CD4-positive, alpha-beta T cell treated with Interleukin-15 for 1 hour (primary cell): ENCODE measurements at regions not wholly inside any gene's neighbourhood (a gene's known extent, or its start where the extent isn't known, plus 50 kb on each side); places are given as distances from the start of the nearest gene placed in this dataset.

ENCODE experiments used
- DNase-seq: peaks from one replicate; pipeline ENCODE4 v3.0.0-alpha.2; 2020

DNA sequence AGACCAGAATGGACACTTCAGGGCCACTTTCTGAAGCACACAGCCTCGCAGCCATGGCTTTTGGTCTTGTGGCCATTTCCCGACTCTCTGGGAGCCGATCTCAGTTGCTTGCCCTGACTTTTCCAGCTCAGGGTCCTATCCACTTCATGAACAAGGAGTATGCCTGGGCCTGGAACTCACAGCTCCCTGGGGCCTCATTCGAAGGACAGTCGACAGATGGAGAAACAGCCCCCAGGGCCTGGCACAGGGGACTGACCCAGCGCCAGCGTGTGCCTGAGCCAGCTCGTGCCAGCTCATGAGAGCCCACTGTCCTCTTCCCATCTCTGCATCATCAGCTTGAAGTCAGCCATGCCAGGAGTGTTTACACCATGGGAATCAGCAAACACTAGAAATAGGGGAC lies 134.6 kb upstream of the GPC1 start:
- DNase-seq = no peak

DNA sequence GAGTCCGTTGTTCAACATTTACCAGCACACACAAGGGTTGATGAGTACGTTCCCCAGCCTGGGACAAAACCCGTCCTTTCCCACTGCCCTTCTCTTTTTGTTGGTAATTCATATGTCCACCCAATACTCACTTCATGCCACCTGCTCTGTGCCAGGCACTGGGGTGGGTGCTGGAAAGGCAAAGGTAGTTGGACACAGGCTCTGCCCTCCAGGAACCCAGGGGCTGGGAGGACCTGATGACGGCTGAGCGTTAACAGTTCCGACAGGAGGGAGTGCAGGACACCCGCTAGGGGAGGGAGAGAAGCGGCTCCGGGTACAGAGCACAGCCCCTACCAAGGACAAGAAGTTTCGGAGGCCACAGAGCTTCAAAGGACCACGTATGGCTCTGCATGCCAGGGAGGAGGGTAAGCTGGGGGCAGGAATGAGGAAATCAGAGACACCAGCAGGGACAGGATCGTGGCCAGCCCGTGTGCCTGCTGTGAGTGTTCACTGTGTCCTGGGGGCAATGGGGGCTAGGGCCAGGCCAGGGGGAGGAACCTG lies 134.1 kb upstream of the GPC1 start:
- DNase-seq = no peak

DNA sequence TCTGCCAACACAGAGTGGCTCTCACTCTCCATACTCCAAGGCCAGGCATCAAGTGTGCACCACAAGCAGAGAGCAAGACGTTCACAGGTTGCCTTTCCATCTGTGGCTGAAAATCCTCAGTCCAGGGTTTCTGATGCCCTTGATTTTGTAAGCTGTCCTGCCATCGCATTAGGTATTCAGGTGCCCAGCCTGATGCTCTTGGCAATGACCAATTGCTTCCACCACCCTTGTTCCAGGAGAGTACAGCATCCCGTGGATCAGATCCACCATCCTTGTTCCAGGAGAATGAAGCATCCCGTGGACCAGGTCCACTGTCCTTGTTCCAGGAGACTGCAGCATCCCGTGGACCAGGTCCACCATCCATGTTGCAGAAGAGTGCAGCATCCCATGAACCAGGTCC lies 133.4 kb upstream of the GPC1 start:
- no peak for DNase-seq

DNA sequence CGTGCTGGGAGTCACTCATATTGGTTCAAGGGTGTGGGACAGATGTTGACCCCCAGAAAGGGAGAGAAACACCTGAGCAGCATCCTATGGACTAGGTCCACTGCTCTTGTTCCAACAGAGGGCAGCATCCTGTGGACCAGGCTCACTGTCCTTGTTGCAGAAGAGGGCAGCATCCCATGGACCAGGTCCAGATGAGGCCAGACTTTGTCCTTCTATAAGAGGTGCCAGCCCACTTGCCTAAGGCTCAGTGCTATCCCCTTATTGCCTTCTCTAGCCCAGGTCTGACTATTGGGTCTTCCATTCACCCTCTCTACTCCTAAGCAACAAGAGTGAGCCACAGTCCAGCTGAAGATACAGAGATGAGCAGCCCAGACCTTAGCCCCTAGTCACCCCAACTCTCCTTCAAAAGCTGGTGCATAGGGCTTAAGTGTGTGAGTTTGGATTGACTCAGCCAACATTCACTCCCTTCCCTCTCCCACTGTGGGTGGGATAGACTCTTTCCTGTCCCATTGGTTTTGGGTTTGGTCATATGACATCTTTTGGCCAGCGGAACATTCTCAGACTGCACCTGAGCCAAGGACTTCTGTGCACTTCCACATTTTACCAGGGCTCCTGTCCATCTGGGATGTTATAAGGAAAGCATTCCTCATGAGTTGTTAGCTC lies 132.4 kb upstream of the GPC1 start:
- DNase-seq = no peak

DNA sequence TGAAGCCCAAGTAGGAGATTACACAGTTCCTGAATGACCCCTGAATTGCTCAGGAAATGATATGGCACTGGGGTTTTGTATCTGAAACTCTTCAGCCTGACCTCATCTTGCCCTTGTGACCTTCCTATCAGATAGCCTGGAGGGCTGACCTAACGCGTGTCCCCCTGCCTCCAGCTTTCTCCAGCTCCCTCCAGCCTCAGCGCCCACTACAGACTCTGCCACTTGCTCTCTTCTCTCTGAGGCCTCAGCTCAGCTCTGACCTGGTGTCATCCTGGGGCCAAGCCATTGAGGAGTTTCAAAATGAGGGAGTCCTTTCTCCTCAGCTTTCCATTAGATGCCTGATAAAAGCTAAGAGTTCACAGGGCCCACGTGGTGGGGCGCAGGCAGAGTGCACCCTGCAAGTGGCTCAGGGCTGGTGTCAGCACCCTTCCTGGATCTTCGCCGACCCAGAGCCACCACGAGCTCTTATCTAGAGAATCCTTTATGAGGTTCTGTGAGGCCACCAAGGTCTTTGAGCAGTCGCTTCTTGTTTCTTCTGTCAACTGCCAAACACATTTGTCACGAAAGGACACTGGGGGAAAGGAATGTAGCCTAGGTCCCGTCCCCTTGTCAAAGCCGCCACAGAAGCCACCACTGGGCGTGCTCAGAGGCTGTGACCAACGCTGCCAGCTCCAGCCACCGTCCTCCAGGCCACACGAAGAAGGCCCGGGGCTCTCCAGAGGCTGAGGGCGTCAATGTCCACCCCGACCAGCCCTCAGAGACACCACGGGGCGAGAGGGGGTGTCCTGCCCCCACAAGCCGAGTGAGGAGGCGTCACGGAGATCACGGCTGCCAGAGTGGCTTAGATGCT lies 131.3 kb upstream of the GPC1 start:
- no peak for DNase-seq

DNA sequence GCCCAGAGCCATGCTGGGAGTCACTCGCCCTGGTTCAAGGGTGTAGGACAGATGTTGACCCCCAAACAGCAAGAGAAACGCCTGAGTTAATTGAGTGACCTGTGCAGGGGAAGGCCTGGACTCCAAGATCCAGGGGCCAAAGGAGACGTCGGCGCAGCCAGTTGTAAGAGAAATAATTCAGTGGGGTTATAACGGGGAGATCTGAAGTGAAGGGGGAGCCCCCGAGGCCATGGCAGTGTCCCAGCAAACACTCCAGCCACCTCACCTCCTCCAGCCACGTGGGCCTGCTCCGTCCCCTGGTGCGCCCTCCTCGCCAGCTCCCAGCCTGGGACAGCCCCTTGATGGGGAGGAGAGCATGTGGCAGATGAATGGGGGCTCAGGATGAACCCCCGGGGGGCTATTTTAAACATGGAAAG lies 130.7 kb upstream of the GPC1 start:
- no peak for DNase-seq

DNA sequence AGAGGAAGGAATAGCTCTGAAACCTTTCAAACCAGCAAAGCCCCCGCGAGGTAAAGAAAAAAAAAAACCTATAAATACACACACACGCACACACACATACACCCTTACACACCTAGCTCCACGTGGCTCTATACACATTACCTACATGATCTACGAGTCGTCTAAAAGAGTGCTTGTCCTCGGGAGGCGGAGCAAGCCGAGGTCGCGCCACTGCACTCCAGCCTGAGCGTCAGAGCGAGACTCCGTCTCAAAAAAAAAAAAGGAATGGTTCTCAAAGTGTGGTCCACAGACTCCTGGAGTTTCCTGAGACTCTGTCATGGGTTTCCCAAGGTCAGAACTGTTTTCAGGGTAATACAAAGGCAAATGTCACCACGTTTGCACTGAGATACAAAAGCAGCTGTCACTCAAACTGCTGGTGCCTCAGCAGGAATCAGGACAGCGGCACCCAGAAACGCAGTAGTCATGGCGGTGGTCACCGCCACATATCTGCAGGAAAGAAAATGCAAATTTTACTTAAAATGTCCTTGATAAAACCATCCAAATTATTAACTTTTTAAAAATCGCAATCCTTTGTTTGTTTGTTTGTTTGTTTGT lies 130.0 kb upstream of the GPC1 start:
- no peak for DNase-seq

DNA sequence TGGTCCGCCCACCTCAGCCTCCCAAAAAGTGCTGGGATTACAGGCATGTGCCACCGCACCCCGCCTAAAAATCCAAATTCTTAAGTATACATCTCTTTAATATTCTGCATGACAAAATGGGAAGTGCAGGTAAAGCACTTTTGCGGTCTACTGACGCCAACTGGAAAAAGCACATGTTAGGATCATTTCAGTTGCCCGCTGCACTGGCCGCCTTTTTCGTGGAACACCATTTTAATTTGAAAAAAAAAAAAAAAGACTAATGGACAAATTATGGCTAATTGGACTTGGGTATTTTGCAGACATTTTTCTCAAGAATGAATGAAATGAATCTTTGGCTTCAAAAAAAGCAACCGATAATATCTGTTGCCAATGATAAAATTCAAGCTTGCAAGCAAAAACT lies 129.3 kb upstream of the GPC1 start:
- DNase-seq = no peak

DNA sequence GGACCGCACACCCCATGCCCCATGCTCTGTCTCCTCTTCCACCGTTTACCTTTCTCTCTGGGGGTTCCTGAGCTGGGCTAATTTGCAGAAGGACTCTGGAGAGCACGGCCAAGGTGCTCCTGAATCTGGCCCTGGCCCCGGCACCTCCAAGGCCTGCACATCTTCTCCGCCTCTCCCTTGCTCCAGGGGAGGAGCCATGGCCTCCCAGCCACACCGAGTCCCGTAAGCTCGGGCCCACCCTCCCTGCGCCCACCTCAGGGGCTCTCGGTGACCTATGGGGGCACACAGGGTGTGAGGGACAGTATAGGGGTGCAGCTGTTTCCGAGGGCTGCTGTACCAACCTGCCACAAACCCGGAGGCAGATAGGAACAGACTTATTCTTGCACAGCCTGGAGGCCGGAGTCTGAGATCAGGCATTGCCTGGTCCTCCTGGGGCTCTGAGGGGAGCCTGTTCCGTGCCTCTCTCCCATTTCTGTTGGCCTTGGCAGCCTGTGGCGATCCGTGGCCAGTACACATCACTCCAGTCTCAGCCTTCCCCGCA lies 127.3 kb upstream of the GPC1 start:
- DNase-seq = no peak

DNA sequence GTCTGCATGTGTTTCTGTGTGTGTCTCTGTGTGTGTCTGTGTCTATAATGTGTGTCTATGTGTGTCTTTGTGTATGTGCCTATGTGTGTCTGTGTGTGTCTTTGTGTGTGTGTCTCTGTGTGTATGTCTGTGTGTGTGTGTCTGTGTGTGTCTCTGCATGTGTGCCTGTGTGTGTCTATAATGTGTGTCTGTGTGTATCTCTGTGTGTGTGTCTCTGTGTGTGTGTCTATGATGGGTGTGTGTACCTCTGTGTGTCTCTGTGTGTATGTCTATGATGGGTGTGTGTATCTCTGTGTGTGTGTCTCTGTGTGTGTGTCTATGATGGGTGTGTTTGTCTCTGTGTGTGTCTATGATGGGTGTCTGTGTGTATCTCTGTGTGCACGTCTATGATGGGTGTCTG lies 126.2 kb upstream of the GPC1 start:
- DNase-seq = no peak

DNA sequence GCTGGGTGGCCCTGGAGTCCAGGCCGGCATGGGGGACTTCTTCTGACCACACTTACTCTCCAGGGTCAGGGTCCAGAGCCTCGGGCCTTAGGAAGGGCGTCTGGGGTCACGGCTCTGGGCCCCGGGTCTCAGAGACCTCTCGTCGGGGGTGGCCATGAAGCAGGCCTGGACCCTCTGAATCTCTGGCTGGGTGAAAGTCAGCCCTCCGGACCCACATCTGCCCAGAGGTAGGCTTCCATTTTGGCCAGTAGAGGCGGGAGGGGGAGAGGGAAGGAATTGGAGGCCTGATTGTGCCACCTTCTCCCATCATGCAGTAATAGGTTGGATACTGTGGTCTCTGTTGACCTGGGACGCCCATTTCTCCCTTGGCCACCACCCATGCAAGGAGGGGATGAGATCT lies 125.3 kb upstream of the GPC1 start:
- no peak for DNase-seq

DNA sequence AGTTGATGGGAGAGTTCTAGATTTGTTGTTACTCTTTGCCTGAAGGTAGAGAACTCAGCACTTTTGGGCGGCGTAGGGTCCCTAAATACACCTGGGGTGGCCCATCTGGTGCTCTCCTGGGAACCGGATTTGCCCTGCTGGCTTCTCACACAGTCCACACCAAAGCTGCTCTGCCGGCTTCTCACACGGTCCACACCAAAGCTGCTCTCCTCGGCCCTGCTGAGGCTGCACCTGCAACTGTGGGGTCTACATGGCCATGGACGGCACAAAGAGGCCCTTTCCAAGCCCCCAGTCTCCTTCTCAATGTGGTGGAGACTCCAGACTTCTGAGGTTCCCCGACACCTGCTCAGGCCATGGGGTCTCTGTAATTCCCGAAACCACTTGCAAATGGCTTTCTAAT lies 124.8 kb upstream of the GPC1 start:
- no peak for DNase-seq

DNA sequence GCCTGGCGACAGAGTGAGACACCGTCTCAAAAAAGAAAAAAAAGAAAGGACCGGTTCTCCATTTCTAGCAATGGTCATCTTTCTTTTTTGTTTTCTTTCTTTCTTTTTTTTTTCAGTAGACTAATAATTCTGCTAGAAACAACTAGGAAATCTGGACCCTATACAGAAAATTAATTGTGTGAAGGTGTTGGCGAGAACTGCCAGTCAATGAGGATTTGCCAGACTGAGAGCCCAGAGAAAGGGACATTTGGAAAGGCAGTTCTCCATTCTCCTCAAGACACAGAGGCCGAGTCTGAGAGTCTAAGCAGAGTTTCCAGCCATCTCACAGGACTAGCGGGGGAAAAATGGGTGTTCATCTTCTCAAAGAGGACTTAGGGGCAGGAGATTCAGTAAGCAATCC lies 123.6 kb upstream of the GPC1 start:
- no peak for DNase-seq

DNA sequence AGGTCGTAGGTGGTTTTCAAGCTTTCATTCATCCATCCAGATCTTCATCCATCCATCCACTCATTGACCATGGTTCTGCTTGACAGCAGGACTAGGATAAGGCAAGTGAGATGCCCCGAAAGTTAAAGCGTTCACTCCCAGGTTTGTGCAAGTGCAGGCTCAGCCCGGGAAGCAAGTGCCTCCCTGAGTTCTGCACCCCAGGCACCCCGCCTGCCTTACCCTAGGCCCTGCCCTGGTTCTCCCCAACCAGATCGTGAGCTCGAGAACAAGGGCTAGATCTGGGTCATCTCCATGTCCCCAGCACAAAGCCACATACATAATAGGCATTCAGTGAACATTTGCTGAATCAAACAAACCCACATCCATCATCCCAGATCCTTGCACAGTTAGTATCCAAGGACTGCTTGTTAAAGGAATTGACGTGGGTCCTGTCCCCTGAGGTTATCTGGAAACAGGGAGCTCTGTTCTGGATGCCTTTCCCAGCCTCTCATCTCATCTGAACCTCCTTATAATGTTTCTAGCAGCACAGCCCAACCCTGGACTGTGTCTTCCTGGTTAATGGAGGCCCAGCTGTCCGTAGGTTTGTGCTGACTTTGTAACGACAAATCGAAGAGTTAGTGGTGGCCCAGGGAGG lies 116.1 kb upstream of the GPC1 start:
- no peak for DNase-seq

DNA sequence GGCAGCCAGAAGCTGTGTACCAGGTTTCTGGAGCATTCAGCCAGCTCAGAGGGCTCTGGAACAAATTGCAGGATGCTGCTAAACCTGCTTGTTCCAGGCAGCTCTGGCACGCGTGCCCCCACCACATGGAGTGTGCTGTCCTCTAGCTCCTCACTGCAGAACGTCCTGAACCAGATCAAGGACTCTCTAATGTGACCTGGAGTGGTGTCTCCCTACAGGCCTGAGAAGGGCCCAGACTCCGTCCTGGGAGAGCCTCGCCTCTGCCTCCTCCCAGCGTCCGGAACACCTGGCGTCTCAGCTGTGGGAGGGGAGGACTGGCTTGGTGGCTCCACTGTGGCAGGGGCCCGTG lies 115.6 kb upstream of the GPC1 start:
- DNase-seq = no peak

DNA sequence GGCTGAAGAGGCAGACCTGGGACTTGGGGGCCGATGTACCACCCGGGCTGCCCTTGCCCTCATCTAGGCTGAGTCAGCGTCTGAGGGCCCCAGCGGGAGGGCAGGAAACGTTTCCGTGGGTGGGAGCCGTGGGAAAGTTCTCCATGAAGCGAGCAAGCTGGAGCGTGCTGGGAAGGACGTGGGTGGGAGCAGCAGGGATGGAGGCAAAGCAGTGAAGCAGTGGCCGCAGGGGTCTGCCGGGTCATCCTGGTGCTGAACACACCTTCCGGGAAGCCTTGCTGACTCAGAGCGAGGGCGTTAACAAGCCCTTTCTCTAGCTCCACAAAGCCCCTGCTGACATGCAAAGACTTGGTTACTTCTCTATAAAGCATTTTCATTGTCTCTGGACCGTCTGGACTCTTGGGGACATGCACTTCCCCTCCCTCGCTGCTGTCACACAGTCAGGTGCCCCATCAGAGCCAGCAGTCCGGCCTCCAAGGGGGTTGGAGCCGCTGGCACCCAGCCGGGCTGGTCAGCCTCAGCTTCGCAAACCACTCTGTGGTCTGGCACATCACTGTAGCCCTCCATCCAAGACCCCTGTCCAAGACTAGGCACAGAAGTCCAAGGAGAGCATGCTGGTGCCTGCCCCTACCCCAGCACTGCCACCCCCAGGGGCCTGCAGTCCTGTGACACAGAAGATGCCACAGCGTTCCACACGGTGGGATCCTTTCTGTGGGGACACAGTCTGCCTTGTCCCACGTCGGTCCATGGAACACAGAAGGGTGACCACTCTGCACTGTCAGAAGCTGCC lies 115.1 kb upstream of the GPC1 start:
- no peak for DNase-seq

DNA sequence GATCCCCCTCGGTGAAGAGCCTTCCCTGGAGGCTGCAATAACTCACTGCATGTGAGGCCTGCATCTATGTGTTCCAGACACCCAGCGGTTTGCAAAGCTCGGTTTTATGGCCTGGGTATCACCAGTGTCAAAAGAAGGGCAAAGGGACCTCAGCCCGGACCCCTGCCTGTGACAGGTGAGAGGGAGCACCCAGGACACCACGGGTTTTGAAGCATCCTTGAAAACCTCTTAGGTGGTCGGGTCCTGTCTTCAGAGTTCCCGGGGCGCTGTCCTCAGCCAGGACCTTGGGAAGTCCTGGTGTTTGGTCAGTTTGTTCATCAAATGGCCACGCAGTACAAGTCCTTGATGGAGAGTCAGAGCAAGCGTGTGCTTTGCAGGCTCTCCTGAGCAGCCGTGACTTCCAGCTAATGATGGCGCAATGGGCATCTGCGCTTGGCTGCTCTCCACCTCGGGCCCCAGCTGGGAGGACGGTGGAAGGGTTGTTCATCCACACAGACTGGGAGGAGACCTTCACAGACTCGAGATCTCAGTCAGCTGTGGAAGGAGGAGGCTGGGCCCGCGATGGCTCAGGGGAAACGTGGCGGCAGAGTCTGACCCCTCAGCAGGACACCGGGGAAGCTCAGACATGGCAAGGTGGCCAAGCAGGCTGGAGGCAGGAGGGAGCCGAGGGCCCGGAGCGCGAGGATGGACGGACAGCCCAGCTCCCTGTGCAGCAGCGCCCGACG lies 113.1 kb upstream of the GPC1 start:
- no peak for DNase-seq

DNA sequence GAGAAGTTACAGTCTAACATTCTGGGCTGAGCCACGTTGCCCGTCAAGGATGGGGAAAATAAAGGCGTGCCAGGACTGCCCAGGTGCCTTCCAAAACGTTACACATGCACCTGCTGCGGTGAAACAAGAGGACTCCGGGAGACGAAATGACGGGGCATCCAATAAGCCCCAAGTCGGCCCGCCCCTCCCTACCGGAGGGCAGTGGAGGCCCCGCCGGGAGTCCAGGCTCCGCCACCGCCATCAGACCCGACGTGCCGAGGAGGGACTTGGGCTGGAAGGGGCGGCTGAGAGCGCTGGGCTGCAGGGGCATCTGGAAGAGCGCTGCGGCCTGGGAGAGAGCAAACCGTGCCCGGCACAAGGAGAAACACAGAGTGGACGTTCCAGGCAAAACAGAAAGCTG lies 112.5 kb upstream of the GPC1 start:
- DNase-seq = no peak

DNA sequence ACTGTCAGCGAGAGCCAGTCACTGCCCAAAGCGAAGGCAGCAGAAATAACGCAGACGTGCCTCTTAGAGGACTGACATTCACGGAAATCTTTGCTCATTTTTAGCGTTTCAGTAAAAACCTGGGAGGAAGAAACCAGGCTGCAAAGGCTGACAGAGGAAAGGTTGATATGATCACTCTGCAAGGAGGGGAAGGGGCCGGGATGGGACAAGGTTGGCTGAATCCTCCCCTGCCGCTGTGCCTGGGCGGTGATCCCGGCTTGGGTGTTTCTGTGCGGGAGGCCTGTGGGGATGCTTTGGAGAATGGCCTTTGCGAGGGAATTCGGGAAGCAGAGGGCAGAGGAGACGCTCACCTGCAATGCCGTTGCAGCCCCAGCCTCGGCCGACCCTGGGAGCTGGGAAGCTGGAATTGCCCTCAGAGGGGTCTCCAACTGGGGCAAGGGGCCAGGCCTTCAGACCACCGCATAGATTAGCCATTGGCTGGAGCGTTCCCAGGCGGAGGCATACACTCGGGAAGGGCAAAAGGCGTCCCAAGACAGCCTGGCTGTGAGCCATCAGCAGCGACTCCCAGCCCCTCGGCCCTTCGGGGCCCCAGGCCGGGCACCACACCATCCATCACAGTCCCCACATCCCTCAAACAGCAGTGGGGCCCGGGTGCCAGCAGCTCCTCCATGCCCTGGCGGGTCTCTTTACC lies 111.7 kb upstream of the GPC1 start:
- DNase-seq = no peak

DNA sequence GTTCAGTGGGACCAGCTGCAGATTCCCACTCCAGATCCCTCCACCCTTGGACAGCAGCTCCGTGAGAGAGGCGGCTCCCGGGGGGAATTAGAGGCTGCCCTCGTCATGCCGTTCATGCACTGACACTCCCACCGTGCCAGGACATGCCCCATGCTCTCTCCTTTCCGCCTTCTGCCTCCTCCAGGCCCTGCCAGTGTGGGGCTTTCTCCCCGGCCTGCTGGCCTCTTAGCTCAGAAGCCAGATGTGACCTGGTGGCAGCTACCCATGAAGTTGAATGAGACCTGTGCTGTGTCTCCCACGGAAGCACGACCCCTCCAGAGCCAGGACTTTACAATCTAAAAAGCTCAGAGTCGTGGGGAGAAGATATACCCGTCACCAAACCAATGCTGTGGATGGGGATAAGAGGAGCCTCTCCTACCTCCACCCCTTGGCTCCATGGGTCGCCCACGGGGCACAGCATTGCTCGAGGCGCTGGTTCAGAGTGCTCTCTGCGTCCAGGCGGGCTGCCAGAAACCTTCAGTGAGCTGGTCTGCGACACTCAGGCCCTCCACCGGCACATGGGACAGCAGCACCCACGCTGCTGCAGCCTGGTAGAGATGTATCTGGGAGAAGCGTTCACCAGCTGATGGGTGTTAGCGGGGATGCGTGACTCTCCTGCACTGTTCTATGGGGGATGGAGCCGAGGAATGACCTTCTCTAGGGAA lies 111.0 kb upstream of the GPC1 start:
- DNase-seq = no peak
